Liver (tissue), 8 donors: ENCODE measurements at regions not wholly inside any gene's neighbourhood (a gene's known extent, or its start where the extent isn't known, plus 50 kb on each side); places are given as distances from the start of the nearest gene placed in this dataset.

Experiments
- DNase-seq: peaks from one replicate; pipeline ENCODE4 v3.0.0-alpha.2; 2017; ENCODE audit warnings: low spot score
- H3K27ac ChIP-seq, 2 donors: one replicate each; pipeline ENCODE4 v1.7.0; 2013; ENCODE audit warnings: inconsistent platforms in 2 of 2, low read length in 2 of 2, control low read depth in 1 of 2, low read depth in 1 of 2, mild to moderate bottlenecking in 1 of 2
- H3K27me3 ChIP-seq, 4 donors: one replicate each; pipeline versions ENCODE4 v1.6.1 to v1.7.0; 2013; ENCODE audit warnings: low read length in 3 of 4, inconsistent platforms in 1 of 4, mild to moderate bottlenecking in 1 of 4, moderate library complexity in 1 of 4; ENCODE audit not compliant: control insufficient read depth in 4 of 4, insufficient read depth in 4 of 4
- H3K36me3 ChIP-seq, 4 donors: one replicate each; pipeline versions ENCODE4 v1.6.1 to v1.7.0; 2013; ENCODE audit warnings: low read length in 3 of 4, mild to moderate bottlenecking in 3 of 4, low read depth in 1 of 4, moderate library complexity in 1 of 4; ENCODE audit not compliant: control insufficient read depth in 4 of 4, insufficient read depth in 3 of 4
- H3K4me1 ChIP-seq, 4 donors: one replicate each; pipeline versions ENCODE4 v1.6.1 to v1.7.0; 2013; ENCODE audit warnings: low read length in 3 of 4, mild to moderate bottlenecking in 3 of 4, moderate library complexity in 1 of 4; ENCODE audit not compliant: control insufficient read depth in 4 of 4, insufficient read depth in 4 of 4
- H3K4me3 ChIP-seq, 3 donors: one replicate each; pipeline versions ENCODE4 v1.6.1 to v1.7.0; 2013; ENCODE audit warnings: low read length in 3 of 3, control low read depth in 1 of 3, low read depth in 1 of 3, mild to moderate bottlenecking in 1 of 3
- H3K9ac ChIP-seq, 2 donors: one replicate each; pipeline ENCODE4 v1.7.0; 2013; ENCODE audit warnings: low read length in 2 of 2, mild to moderate bottlenecking in 2 of 2, moderate library complexity in 2 of 2, control low read depth in 1 of 2, low read depth in 1 of 2
- H3K9me3 ChIP-seq, 4 donors: one replicate each; pipeline versions ENCODE4 v1.6.1 to v1.7.0; 2013; ENCODE audit warnings: low read length in 3 of 4; ENCODE audit not compliant: control insufficient read depth in 4 of 4
- EGR1 ChIP-seq, 2 donors: IDR thresholded peaks; 2 replicates each; pipeline ENCODE4 v1.6.1; 2016 to 2018; ENCODE audit warnings: antibody characterized with exemption in 2 of 2, low read depth in 2 of 2
- FOXA1 ChIP-seq: IDR thresholded peaks from 2 replicates; pipeline ENCODE4 v1.6.1; 2016; ENCODE audit warnings: antibody characterized with exemption
- FOXA2 ChIP-seq: IDR thresholded peaks from 2 replicates; pipeline ENCODE4 v1.6.1; 2016; ENCODE audit warnings: antibody characterized with exemption
- HNF4A ChIP-seq, 2 donors: conservative IDR thresholded peaks; 2 replicates each; pipeline ENCODE4 v1.6.1; 2016; ENCODE audit warnings: antibody characterized with exemption in 2 of 2, mild to moderate bottlenecking in 2 of 2
- HNF4G ChIP-seq: IDR thresholded peaks from 2 replicates; pipeline ENCODE4 v1.6.1; 2016; ENCODE audit warnings: antibody characterized with exemption
- JUND ChIP-seq, 2 donors: IDR thresholded peaks; 2 replicates each; pipeline ENCODE4 v1.6.1; 2016; ENCODE audit warnings: antibody characterized with exemption in 2 of 2
- NR2F2 ChIP-seq: IDR thresholded peaks from 2 replicates; pipeline ENCODE4 v1.6.1; 2016; ENCODE audit warnings: antibody characterized with exemption
- RAD21 ChIP-seq, 2 donors: IDR thresholded peaks; 2 replicates each; pipeline ENCODE4 v1.6.1; 2016; ENCODE audit warnings: antibody characterized with exemption in 2 of 2, mild to moderate bottlenecking in 2 of 2
- RXRA ChIP-seq, 2 donors: IDR thresholded peaks; 2 replicates each; pipeline ENCODE4 v1.6.1; 2017 to 2018; ENCODE audit warnings: antibody characterized with exemption in 2 of 2, mild to moderate bottlenecking in 1 of 2
- SP1 ChIP-seq: IDR thresholded peaks from 2 replicates; pipeline ENCODE4 v1.6.1; 2018; ENCODE audit warnings: antibody characterized with exemption, mild to moderate bottlenecking
- TAF1 ChIP-seq: conservative IDR thresholded peaks from 2 replicates; pipeline ENCODE4 v1.6.1; 2016; ENCODE audit warnings: antibody characterized with exemption, mild to moderate bottlenecking
- YY1 ChIP-seq: IDR thresholded peaks from 2 replicates; pipeline ENCODE4 v1.6.1; 2016; ENCODE audit warnings: antibody characterized with exemption, mild to moderate bottlenecking
- ZBTB33 ChIP-seq: IDR thresholded peaks from 2 replicates; pipeline ENCODE4 v1.6.1; 2016; ENCODE audit warnings: antibody characterized with exemption
- WGBS: extraction: QIAGEN DNeasy Blood & Tissue Kit; methylation state at CpG from one replicate; pipeline ENCODE4 v1.1.7; 2013; 5-methylcytosine and 5-hydroxymethylcytosine counted together
- TF ChIP-seq, protein P1 (sequence below): fragments of 150-350 bp; IDR thresholded peaks from 2 replicates; pipeline ENCODE4 v1.5.1; 2017; ENCODE audit warnings: improper control_type of control experiment, low read depth, low read length; ENCODE audit not compliant: missing input control
- TF ChIP-seq, protein P2 (sequence below): IDR thresholded peaks from 2 replicates; pipeline ENCODE4 v1.6.1; 2016; ENCODE audit warnings: antibody characterized with exemption
- TF ChIP-seq, protein P3 (sequence below): IDR thresholded peaks from 2 replicates; pipeline ENCODE4 v1.6.1; 2016; ENCODE audit warnings: antibody characterized with exemption
- donor health status: healthy.
- donor health status: healthy.
- donor health status: healthy.
- donor health status: healthy.
- donor health status: healthy.

- no peak overlapping the region for H3K27ac ChIP-seq
- WGBS: 68% methylated on average over 4 of the region's 4 CpGs
- no peak for DNase-seq
Measured at GRCh38 chr4:24677909-24678308, 93.6 kb upstream of the DHX15 start.

GRCh38 chr4:24680746-24681448 lies 96.5 kb upstream of the DHX15 start:
- Histone ChIP-seq H3K36me3 (no peaks in the 10 kb centered on the region), H3K27ac (no peak overlapping the region), H3K27me3 (no peaks in the 10 kb centered on the region), H3K9me3 (no peaks in the 10 kb centered on the region), H3K4me3 (no peak overlapping the region), H3K4me1 (no peaks in the 10 kb centered on the region), H3K9ac (no peak overlapping the region)
- 57% methylated on average over 9 of the region's 9 CpGs for WGBS
- TF ChIP-seq TAF1 (no peak), JUND (IDR thresholded peaks at IDR 0.05) (no peak), SP1 (no peak), RAD21 (IDR thresholded peaks at IDR 0.05) (no peak), NR2F2 (no peak), FOXA2 (no peak), ZBTB33 (no peak), EGR1 (IDR thresholded peaks at IDR 0.05; ENCODE audit: low read depth in 2 of 2) (no peak), YY1 (no peak)
- TF ChIP-seq, protein P1, sequence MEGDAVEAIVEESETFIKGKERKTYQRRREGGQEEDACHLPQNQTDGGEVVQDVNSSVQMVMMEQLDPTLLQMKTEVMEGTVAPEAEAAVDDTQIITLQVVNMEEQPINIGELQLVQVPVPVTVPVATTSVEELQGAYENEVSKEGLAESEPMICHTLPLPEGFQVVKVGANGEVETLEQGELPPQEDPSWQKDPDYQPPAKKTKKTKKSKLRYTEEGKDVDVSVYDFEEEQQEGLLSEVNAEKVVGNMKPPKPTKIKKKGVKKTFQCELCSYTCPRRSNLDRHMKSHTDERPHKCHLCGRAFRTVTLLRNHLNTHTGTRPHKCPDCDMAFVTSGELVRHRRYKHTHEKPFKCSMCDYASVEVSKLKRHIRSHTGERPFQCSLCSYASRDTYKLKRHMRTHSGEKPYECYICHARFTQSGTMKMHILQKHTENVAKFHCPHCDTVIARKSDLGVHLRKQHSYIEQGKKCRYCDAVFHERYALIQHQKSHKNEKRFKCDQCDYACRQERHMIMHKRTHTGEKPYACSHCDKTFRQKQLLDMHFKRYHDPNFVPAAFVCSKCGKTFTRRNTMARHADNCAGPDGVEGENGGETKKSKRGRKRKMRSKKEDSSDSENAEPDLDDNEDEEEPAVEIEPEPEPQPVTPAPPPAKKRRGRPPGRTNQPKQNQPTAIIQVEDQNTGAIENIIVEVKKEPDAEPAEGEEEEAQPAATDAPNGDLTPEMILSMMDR: no peak
- TF ChIP-seq, protein P2, sequence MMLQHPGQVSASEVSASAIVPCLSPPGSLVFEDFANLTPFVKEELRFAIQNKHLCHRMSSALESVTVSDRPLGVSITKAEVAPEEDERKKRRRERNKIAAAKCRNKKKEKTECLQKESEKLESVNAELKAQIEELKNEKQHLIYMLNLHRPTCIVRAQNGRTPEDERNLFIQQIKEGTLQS: no peak
- DNase-seq: no peak

More at GRCh38 chr4:24677909-24678308, 93.6 kb upstream of the DHX15 start:
- Histone ChIP-seq H3K4me1 (no peaks in the 10 kb centered on the region), H3K9ac (no peak overlapping the region), H3K9me3 (no peaks in the 10 kb centered on the region), H3K4me3 (no peak overlapping the region), H3K27me3 (no peaks in the 10 kb centered on the region), H3K36me3 (no peaks in the 10 kb centered on the region)
- TF ChIP-seq, protein P3, sequence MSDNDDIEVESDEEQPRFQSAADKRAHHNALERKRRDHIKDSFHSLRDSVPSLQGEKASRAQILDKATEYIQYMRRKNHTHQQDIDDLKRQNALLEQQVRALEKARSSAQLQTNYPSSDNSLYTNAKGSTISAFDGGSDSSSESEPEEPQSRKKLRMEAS: no peak
- TF ChIP-seq FOXA2 (no peak), YY1 (no peak), RXRA (IDR thresholded peaks at IDR 0.05) (no peak), EGR1 (IDR thresholded peaks at IDR 0.05; ENCODE audit: low read depth in 2 of 2) (no peak), HNF4A (conservative IDR thresholded peaks at IDR 0.05) (no peak), JUND (IDR thresholded peaks at IDR 0.05) (no peak), FOXA1 (no peak), ZBTB33 (no peak), SP1 (no peak), TAF1 (no peak), NR2F2 (no peak), HNF4G (no peak)
- TF ChIP-seq, protein P1: no peak
- TF ChIP-seq, protein P2: no peak
